GM23338 (cell line): ENCODE measurements at regions not wholly inside any gene's neighbourhood (a gene's known extent, or its start where the extent isn't known, plus 50 kb on each side); places are given as distances from the start of the nearest gene placed in this dataset.

Experiments used
- ATAC-seq: fragments of 200-7000 bp; cut with Tn5 transposase; 3 replicates; pipeline ENCODE4 v1.9.1; 2020
- DNase-seq: peaks from one replicate; pipeline ENCODE4 v3.0.0-alpha.2; 2015; ENCODE audit warnings: low spot score
- H2AFZ ChIP-seq: fragments of 200-600 bp; sonication (generic); 2 replicates; pipeline ENCODE4 v1.8.0; 2016; ENCODE audit warnings: antibody characterized with exemption, mild to moderate bottlenecking, moderate library complexity
- H3F3A ChIP-seq: fragments of 200-600 bp; sonication (generic); replicated peaks from 2 replicates; pipeline ENCODE4 v1.8.0; 2017; ENCODE audit warnings: antibody characterized with exemption, mixed run types, low read depth
- H3K27ac ChIP-seq: fragments of 200-600 bp; sonication (generic); 2 replicates; pipeline ENCODE4 v1.6.1; 2016; ENCODE audit warnings: low read depth
- H3K27me3 ChIP-seq: fragments of 200-600 bp; sonication (generic); 2 replicates; pipeline ENCODE4 v1.8.0; 2016; ENCODE audit warnings: mild to moderate bottlenecking, mixed run types, moderate library complexity; ENCODE audit not compliant: insufficient read depth
- H3K36me3 ChIP-seq: fragments of 200-600 bp; sonication (generic); 2 replicates; pipeline ENCODE4 v1.8.0; 2016; ENCODE audit warnings: mild to moderate bottlenecking; ENCODE audit not compliant: insufficient read depth
- H3K4me1 ChIP-seq: fragments of 200-600 bp; sonication (generic); 2 replicates; pipeline ENCODE4 v1.8.0; 2016; ENCODE audit warnings: mild to moderate bottlenecking, moderate library complexity; ENCODE audit not compliant: insufficient read depth
- H3K4me2 ChIP-seq: fragments of 200-600 bp; sonication (generic); 2 replicates; pipeline ENCODE4 v1.7.1; 2017; ENCODE audit warnings: mixed run types
- H3K4me3 ChIP-seq: fragments of 200-600 bp; sonication (generic); 2 replicates; pipeline ENCODE4 v1.6.1; 2016; ENCODE audit warnings: mixed run types
- H3K79me2 ChIP-seq: fragments of 200-600 bp; sonication (generic); replicated peaks from 2 replicates; pipeline ENCODE4 v1.8.0; 2017; ENCODE audit warnings: mild to moderate bottlenecking; ENCODE audit not compliant: insufficient read depth
- H3K9me2 ChIP-seq: fragments of 200-600 bp; sonication (generic); 2 replicates; pipeline ENCODE4 v1.8.0; 2017; ENCODE audit not compliant: insufficient read depth
- H4K20me1 ChIP-seq: fragments of 200-600 bp; sonication (generic); replicated peaks from 2 replicates; pipeline ENCODE4 v1.8.0; 2017; ENCODE audit warnings: mild to moderate bottlenecking; ENCODE audit not compliant: insufficient read depth
- H3K27ac Mint-ChIP-seq: 2 replicates; pipeline ENCODE4 v1.8.0; 2020; ENCODE audit warnings: inconsistent platforms, mild to moderate bottlenecking, moderate library complexity, mixed read lengths
- H3K27me3 Mint-ChIP-seq: 3 replicates; pipeline ENCODE4 v1.8.0; 2022; ENCODE audit warnings: low read depth, mild to moderate bottlenecking, moderate library complexity, mixed read lengths, inconsistent platforms; ENCODE audit not compliant: insufficient read depth, poor library complexity
- H3K36me3 Mint-ChIP-seq: 3 replicates; pipeline ENCODE4 v1.8.0; 2021; ENCODE audit warnings: low read depth, mild to moderate bottlenecking, inconsistent platforms, moderate library complexity, mixed read lengths
- H3K4me1 Mint-ChIP-seq: 3 replicates; pipeline ENCODE4 v1.8.0; 2020; ENCODE audit warnings: mild to moderate bottlenecking, inconsistent platforms, mixed read lengths
- H3K4me3 Mint-ChIP-seq: 3 replicates; pipeline ENCODE4 v1.8.0; 2021; ENCODE audit warnings: moderate library complexity, mild to moderate bottlenecking, inconsistent platforms, mixed read lengths
- H3K9me3 Mint-ChIP-seq: 3 replicates; pipeline ENCODE4 v1.8.0; 2020; ENCODE audit warnings: moderate library complexity, mild to moderate bottlenecking, inconsistent platforms, mixed read lengths
- CREB1 ChIP-seq: fragments of 250-450 bp; sonication (Bioruptor Pico); IDR thresholded peaks from 2 replicates; pipeline ENCODE4 v1.5.0; 2020; ENCODE audit warnings: low read depth, mild to moderate bottlenecking, moderate library complexity
- EZH2phosphoT487 ChIP-seq: fragments of 200-600 bp; sonication (generic); IDR thresholded peaks from one replicate; pipeline ENCODE4 v1.8.1; 2018; ENCODE audit warnings: antibody characterized with exemption; ENCODE audit not compliant: unreplicated experiment
- NANOG ChIP-seq: IDR thresholded peaks from 2 replicates; pipeline ENCODE4 v1.6.1; 2016; ENCODE audit warnings: antibody characterized with exemption, borderline replicate concordance
- REST ChIP-seq: IDR thresholded peaks from one replicate; pipeline ENCODE4 v1.6.1; 2018; ENCODE audit warnings: antibody characterized with exemption; ENCODE audit not compliant: unreplicated experiment
- STAT1 ChIP-seq: IDR thresholded peaks from one replicate; pipeline ENCODE4 v1.6.1; 2016; ENCODE audit warnings: antibody characterized with exemption; ENCODE audit not compliant: unreplicated experiment
- ZNF331 ChIP-seq: fragments of 250-450 bp; sonication (Bioruptor Pico); IDR thresholded peaks from 2 replicates; pipeline ENCODE4 v1.5.0; 2020; ENCODE audit warnings: low read depth, mild to moderate bottlenecking, moderate library complexity
- TF ChIP-seq, protein P1 (sequence below), 2 experiments: fragments of 200-600 bp in 1 of 2; sonication (generic) in 1 of 2; conservative IDR thresholded peaks; 2 replicates each; pipeline versions ENCODE4 v1.5.1 to v1.6.1; 2016 to 2017; ENCODE audit warnings: antibody characterized with exemption in 2 of 2, low read depth in 2 of 2, mild to moderate bottlenecking in 2 of 2, moderate library complexity in 1 of 2
- TF ChIP-seq, protein P2 (sequence below): fragments of 250-450 bp; sonication (Bioruptor Pico); IDR thresholded peaks from 2 replicates; pipeline ENCODE4 v1.5.0; 2020; ENCODE audit warnings: mild to moderate bottlenecking, moderate library complexity
- TF ChIP-seq, protein P3 (sequence below): IDR thresholded peaks from 2 replicates; pipeline ENCODE4 v1.6.1; 2016; ENCODE audit warnings: antibody characterized with exemption

GRCh38 chr17:79482727-79483521 is 127.9 kb downstream of the RBFOX3 start:
- Mint-ChIP-seq H3K36me3 (no peaks in the 10 kb centered on the region), H3K4me3 (peak overlapping the region; percentile 43; the same call in 2 of the 3 replicates), H3K9me3 (no peaks in the 10 kb centered on the region; the same call in 2 of the 3 replicates), H3K27me3 (peaks cover 20% of the 10 kb centered on the region), H3K27ac (no peak overlapping the region), H3K4me1 (peaks cover 31% of the 10 kb centered on the region)
- peak overlapping the region; percentile 71 for H3K4me2 ChIP-seq
- H3K27me3 ChIP-seq: no peaks in the 10 kb centered on the region
- no peaks in the 10 kb centered on the region for H4K20me1 ChIP-seq
- no peaks in the 10 kb centered on the region for H3K9me2 ChIP-seq
- DNase-seq (peak; percentile 64), ATAC-seq (peak; percentile 64)
- peak overlapping the region; percentile 59; the same call in 1 of the 2 replicates for H2AFZ ChIP-seq
- TF ChIP-seq, protein P1, sequence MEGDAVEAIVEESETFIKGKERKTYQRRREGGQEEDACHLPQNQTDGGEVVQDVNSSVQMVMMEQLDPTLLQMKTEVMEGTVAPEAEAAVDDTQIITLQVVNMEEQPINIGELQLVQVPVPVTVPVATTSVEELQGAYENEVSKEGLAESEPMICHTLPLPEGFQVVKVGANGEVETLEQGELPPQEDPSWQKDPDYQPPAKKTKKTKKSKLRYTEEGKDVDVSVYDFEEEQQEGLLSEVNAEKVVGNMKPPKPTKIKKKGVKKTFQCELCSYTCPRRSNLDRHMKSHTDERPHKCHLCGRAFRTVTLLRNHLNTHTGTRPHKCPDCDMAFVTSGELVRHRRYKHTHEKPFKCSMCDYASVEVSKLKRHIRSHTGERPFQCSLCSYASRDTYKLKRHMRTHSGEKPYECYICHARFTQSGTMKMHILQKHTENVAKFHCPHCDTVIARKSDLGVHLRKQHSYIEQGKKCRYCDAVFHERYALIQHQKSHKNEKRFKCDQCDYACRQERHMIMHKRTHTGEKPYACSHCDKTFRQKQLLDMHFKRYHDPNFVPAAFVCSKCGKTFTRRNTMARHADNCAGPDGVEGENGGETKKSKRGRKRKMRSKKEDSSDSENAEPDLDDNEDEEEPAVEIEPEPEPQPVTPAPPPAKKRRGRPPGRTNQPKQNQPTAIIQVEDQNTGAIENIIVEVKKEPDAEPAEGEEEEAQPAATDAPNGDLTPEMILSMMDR (conservative IDR thresholded peaks at IDR 0.05; ENCODE audit: low read depth in 2 of 2): no peak
- no peak for TF ChIP-seq NANOG
- TF ChIP-seq, protein P2, sequence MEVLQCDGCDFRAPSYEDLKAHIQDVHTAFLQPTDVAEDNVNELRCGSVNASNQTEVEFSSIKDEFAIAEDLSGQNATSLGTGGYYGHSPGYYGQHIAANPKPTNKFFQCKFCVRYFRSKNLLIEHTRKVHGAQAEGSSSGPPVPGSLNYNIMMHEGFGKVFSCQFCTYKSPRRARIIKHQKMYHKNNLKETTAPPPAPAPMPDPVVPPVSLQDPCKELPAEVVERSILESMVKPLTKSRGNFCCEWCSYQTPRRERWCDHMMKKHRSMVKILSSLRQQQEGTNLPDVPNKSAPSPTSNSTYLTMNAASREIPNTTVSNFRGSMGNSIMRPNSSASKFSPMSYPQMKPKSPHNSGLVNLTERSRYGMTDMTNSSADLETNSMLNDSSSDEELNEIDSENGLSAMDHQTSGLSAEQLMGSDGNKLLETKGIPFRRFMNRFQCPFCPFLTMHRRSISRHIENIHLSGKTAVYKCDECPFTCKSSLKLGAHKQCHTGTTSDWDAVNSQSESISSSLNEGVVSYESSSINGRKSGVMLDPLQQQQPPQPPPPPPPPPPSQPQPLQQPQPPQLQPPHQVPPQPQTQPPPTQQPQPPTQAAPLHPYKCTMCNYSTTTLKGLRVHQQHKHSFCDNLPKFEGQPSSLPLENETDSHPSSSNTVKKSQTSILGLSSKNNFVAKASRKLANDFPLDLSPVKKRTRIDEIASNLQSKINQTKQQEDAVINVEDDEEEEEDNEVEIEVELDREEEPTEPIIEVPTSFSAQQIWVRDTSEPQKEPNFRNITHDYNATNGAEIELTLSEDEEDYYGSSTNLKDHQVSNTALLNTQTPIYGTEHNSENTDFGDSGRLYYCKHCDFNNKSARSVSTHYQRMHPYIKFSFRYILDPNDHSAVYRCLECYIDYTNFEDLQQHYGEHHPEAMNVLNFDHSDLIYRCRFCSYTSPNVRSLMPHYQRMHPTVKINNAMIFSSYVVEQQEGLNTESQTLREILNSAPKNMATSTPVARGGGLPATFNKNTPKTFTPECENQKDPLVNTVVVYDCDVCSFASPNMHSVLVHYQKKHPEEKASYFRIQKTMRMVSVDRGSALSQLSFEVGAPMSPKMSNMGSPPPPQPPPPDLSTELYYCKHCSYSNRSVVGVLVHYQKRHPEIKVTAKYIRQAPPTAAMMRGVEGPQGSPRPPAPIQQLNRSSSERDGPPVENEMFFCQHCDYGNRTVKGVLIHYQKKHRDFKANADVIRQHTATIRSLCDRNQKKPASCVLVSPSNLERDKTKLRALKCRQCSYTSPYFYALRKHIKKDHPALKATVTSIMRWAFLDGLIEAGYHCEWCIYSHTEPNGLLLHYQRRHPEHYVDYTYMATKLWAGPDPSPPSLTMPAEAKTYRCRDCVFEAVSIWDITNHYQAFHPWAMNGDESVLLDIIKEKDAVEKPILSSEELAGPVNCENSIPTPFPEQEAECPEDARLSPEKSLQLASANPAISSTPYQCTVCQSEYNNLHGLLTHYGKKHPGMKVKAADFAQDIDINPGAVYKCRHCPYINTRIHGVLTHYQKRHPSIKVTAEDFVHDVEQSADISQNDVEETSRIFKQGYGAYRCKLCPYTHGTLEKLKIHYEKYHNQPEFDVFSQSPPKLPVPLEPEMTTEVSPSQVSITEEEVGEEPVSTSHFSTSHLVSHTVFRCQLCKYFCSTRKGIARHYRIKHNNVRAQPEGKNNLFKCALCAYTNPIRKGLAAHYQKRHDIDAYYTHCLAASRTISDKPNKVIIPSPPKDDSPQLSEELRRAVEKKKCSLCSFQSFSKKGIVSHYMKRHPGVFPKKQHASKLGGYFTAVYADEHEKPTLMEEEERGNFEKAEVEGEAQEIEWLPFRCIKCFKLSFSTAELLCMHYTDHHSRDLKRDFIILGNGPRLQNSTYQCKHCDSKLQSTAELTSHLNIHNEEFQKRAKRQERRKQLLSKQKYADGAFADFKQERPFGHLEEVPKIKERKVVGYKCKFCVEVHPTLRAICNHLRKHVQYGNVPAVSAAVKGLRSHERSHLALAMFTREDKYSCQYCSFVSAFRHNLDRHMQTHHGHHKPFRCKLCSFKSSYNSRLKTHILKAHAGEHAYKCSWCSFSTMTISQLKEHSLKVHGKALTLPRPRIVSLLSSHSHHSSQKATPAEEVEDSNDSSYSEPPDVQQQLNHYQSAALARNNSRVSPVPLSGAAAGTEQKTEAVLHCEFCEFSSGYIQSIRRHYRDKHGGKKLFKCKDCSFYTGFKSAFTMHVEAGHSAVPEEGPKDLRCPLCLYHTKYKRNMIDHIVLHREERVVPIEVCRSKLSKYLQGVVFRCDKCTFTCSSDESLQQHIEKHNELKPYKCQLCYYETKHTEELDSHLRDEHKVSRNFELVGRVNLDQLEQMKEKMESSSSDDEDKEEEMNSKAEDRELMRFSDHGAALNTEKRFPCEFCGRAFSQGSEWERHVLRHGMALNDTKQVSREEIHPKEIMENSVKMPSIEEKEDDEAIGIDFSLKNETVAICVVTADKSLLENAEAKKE (CRISPR knock-in tag): no peak
- TF ChIP-seq, protein P3, sequence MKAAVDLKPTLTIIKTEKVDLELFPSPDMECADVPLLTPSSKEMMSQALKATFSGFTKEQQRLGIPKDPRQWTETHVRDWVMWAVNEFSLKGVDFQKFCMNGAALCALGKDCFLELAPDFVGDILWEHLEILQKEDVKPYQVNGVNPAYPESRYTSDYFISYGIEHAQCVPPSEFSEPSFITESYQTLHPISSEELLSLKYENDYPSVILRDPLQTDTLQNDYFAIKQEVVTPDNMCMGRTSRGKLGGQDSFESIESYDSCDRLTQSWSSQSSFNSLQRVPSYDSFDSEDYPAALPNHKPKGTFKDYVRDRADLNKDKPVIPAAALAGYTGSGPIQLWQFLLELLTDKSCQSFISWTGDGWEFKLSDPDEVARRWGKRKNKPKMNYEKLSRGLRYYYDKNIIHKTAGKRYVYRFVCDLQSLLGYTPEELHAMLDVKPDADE: no peak
- no peak for TF ChIP-seq CREB1 (CRISPR knock-in tag)
- TF ChIP-seq EZH2phosphoT487: no peak
- no peak for TF ChIP-seq ZNF331
- no peak for TF ChIP-seq STAT1
- no peak for TF ChIP-seq REST
- no peaks in the 10 kb centered on the region for H3K79me2 ChIP-seq
- H3K4me1 ChIP-seq: peaks cover 12% of the 10 kb centered on the region
- H3K27ac ChIP-seq: no peak overlapping the region
- peak overlapping the region; percentile 43; the same call in 1 of the 2 replicates for H3K4me3 ChIP-seq
- no peaks in the 10 kb centered on the region for H3K36me3 ChIP-seq
- H3F3A ChIP-seq: no peaks in the 10 kb centered on the region
